HEK293T (cell line): ENCODE measurements at regions not wholly inside any gene's neighbourhood (a gene's known extent, or its start where the extent isn't known, plus 50 kb on each side); places are given as distances from the start of the nearest gene placed in this dataset.

ENCODE experiments used
- FOXM1 ChIP-seq: fragments of 450-650 bp; IDR thresholded peaks from 2 replicates; pipeline ENCODE4 v1.6.1; 2017; ENCODE audit warnings: mild to moderate bottlenecking, borderline replicate concordance
- HDGF ChIP-seq: fragments of 450-650 bp; IDR thresholded peaks from 2 replicates; pipeline ENCODE4 v1.6.1; 2017; ENCODE audit warnings: antibody characterized with exemption, borderline replicate concordance

GRCh38 chr9:126205845-126206498 is 120.7 kb upstream of the MVB12B start:
- TF ChIP-seq FOXM1 (no peak), HDGF (no peak)
